ENCODE measurements at regions not wholly inside any gene's neighbourhood (a gene's known extent, or its start where the extent isn't known, plus 50 kb on each side); places are given as distances from the start of the nearest gene placed in this dataset.

- DNase-seq = no peak
- Histone ChIP-seq H3K4me3 (no peak overlapping the region), H3K9me3 (no peaks in the 10 kb centered on the region), H3K27me3 (no peaks in the 10 kb centered on the region), H3K4me1 (no peaks in the 10 kb centered on the region), H3K27ac (no peak overlapping the region), H3K36me3 (no peaks in the 10 kb centered on the region)
- no peak for ATAC-seq
- no peak for FAIRE-seq
- 96 to 97% methylated on average over 11 of the region's 11 CpGs for WGBS, 2 donors
- no peak for TF ChIP-seq CTCF (IDR thresholded peaks at IDR 0.05)
- intact Hi-C loops (cut with DNase I) = no loop called here
These were observed 113.8 kb upstream of the ERRFI1 start for GRCh38 chr1:8139941-8140340.

- FAIRE-seq (no peak), DNase-seq (no peak), ATAC-seq (no peak)
- Histone ChIP-seq H3K9me3 (no peaks in the 10 kb centered on the region), H3K27ac (no peak overlapping the region), H3K27me3 (no peaks in the 10 kb centered on the region), H3K36me3 (no peaks in the 10 kb centered on the region), H3K4me1 (peaks cover 0 to 2% (median 0%) of the 10 kb centered on the region in 3 donors), H3K4me3 (no peak overlapping the region)
- 90 to 94% methylated on average over 6 of the region's 6 CpGs for WGBS, 2 donors
- intact Hi-C loops (cut with DNase I) = no loop called here
- no peak for TF ChIP-seq CTCF (IDR thresholded peaks at IDR 0.05)
These were observed 113.3 kb upstream of the ERRFI1 start for GRCh38 chr1:8139383-8139782.

- Histone ChIP-seq H3K9me3 (no peaks in the 10 kb centered on the region), H3K27me3 (no peaks in the 10 kb centered on the region), H3K27ac (no peak overlapping the region), H3K4me1 (peaks cover 0 to 7% (median 2%) of the 10 kb centered on the region in 3 donors), H3K4me3 (no peak overlapping the region), H3K36me3 (no peaks in the 10 kb centered on the region)
- ATAC-seq = no peak
- intact Hi-C loops (cut with DNase I) = no loop called here
- 86 to 93% methylated on average over 6 of the region's 6 CpGs for WGBS, 2 donors
- DNase-seq = no peak
- no peak for TF ChIP-seq CTCF (IDR thresholded peaks at IDR 0.05)
- no peak for FAIRE-seq
These were observed 112.6 kb upstream of the ERRFI1 start for GRCh38 chr1:8138673-8139072.

- 59 to 63% methylated on average over 13 of the region's 13 CpGs for WGBS, 2 donors
- no peak for FAIRE-seq
- H3K9me3 ChIP-seq = no peaks in the 10 kb centered on the region
These were observed 111.6 kb upstream of the ERRFI1 start for GRCh38 chr1:8137481-8138244.

More at GRCh38 chr1:8137481-8138244, 111.6 kb upstream of the ERRFI1 start:
- no peaks in the 10 kb centered on the region for H3K36me3 ChIP-seq
- H3K27ac ChIP-seq = peak overlapping the region in 2 of 4 donors; percentile 36 to 46
- H3K27me3 ChIP-seq = no peaks in the 10 kb centered on the region
- ATAC-seq (peak in 3 of 4 donors; percentile 20 to 56 (median 27)), DNase-seq (no peak)
- no peak overlapping the region for H3K4me3 ChIP-seq
- peaks cover 0 to 13% (median 10%) of the 10 kb centered on the region in 3 donors for H3K4me1 ChIP-seq
- intact Hi-C loops (cut with DNase I) = no loop called here
- no peak for TF ChIP-seq CTCF (IDR thresholded peaks at IDR 0.05)

Measured in pancreas (tissue), 10 donors.